ENCODE measurements at regions not wholly inside any gene's neighbourhood (a gene's known extent, or its start where the extent isn't known, plus 50 kb on each side); places are given as distances from the start of the nearest gene placed in this dataset.

- TF ChIP-seq YY1 (IDR thresholded peaks at IDR 0.05; ENCODE audit: low read depth) (no peak), FOXM1 (IDR thresholded peaks at IDR 0.05; ENCODE audit: borderline replicate concordance, low read depth) (no peak), USF1 (IDR thresholded peaks at IDR 0.05) (no peak), CREB1 (IDR thresholded peaks at IDR 0.05; ENCODE audit: low read depth) (no peak), RAD21 (IDR thresholded peaks at IDR 0.05; ENCODE audit: low read depth) (no peak), TEAD4 (IDR thresholded peaks at IDR 0.05) (no peak), EP300 (IDR thresholded peaks at IDR 0.05; ENCODE audit: borderline replicate concordance) (no peak)
Measured at GRCh38 chr22:22407061-22407460, 101.5 kb downstream of the ZNF280B start.
